CD14-positive monocyte (primary cell): ENCODE measurements at regions not wholly inside any gene's neighbourhood (a gene's known extent, or its start where the extent isn't known, plus 50 kb on each side); places are given as distances from the start of the nearest gene placed in this dataset.

Experiments
- DNase-seq, 3 donors: peaks; one replicate each; pipeline ENCODE4 v3.0.0-alpha.2; 2011 to 2022
- H2AFZ ChIP-seq: 2 replicates; pipeline ENCODE4 v1.6.0; 2012; ENCODE audit warnings: mild to moderate bottlenecking, low read depth, low read length, inconsistent platforms; ENCODE audit not compliant: insufficient read depth, poor library complexity, severe bottlenecking
- H3K27ac ChIP-seq, 2 donors: 1 replicate in 1 of 2; 2 replicates in 1 of 2; pipeline ENCODE4 v1.5.1; 2012 to 2013; ENCODE audit warnings: low read length in 2 of 2, control low read depth in 1 of 2, inconsistent platforms in 1 of 2, low read depth in 1 of 2, mild to moderate bottlenecking in 1 of 2
- H3K27me3 ChIP-seq, 2 donors: one replicate each; pipeline versions ENCODE4 v1.6.0 to v1.6.1; 2011 to 2013; ENCODE audit warnings: low read length in 2 of 2; ENCODE audit not compliant: control insufficient read depth in 2 of 2, insufficient read depth in 2 of 2
- H3K36me3 ChIP-seq, 2 donors: replicated peaks in 1 of 2; 1 replicate in 1 of 2; 2 replicates in 1 of 2; pipeline versions ENCODE4 v1.5.1 to v1.6.1; 2012 to 2013; ENCODE audit warnings: low read length in 2 of 2, control low read depth in 1 of 2, inconsistent platforms in 1 of 2, mild to moderate bottlenecking in 1 of 2; ENCODE audit not compliant: insufficient read depth in 2 of 2, control insufficient read depth in 1 of 2
- H3K4me1 ChIP-seq, 2 donors: 1 replicate in 1 of 2; 2 replicates in 1 of 2; pipeline versions ENCODE4 v1.5.1 to v1.6.1; 2012 to 2013; ENCODE audit warnings: low read length in 2 of 2, control low read depth in 1 of 2, inconsistent platforms in 1 of 2, mild to moderate bottlenecking in 1 of 2, moderate library complexity in 1 of 2; ENCODE audit not compliant: insufficient read depth in 2 of 2, control insufficient read depth in 1 of 2
- H3K4me2 ChIP-seq: replicated peaks from 2 replicates; pipeline ENCODE3; 2012; ENCODE audit warnings: low read length, moderate library complexity, mild to moderate bottlenecking; ENCODE audit not compliant: poor library complexity, severe bottlenecking; ENCODE audit errors: extremely low read depth
- H3K4me3 ChIP-seq, 3 experiments: fragments of 200-600 bp in 1 of 3; sonication (generic) in 1 of 3; replicated peaks in 1 of 3; 1 replicate in 2 of 3; 2 replicates in 1 of 3; pipeline ENCODE4 v1.5.1; 2011 to 2013; ENCODE audit warnings: low read length in 3 of 3, mild to moderate bottlenecking in 3 of 3, control low read depth in 2 of 3, low read depth in 2 of 3, inconsistent platforms in 1 of 3, moderate library complexity in 1 of 3
- H3K79me2 ChIP-seq: 2 replicates; pipeline ENCODE4 v1.6.0; 2012; ENCODE audit warnings: mild to moderate bottlenecking, control low read depth, inconsistent platforms, low read length, moderate library complexity; ENCODE audit not compliant: insufficient read depth
- H3K9ac ChIP-seq: 2 replicates; pipeline ENCODE4 v1.6.0; 2017; ENCODE audit warnings: low read length, mild to moderate bottlenecking; ENCODE audit not compliant: insufficient read depth, poor library complexity, severe bottlenecking
- H3K9me3 ChIP-seq, 2 donors: replicated peaks in 1 of 2; 1 replicate in 1 of 2; 2 replicates in 1 of 2; pipeline versions ENCODE4 v1.5.1 to v1.6.1; 2012 to 2013; ENCODE audit warnings: low read length in 2 of 2, control low read depth in 1 of 2; ENCODE audit not compliant: control insufficient read depth in 1 of 2, insufficient read depth in 1 of 2
- H4K20me1 ChIP-seq: 2 replicates; pipeline ENCODE4 v1.6.0; 2012; ENCODE audit warnings: mild to moderate bottlenecking, low read length, control low read depth, moderate library complexity; ENCODE audit not compliant: insufficient read depth
- H3K27ac Mint-ChIP-seq, 7 donors: one replicate each; pipeline ENCODE4 v1.8.0; 2020; ENCODE audit warnings: mild to moderate bottlenecking in 7 of 7, mixed read lengths in 7 of 7, moderate library complexity in 6 of 7, inconsistent platforms in 2 of 7
- H3K27me3 Mint-ChIP-seq, 3 donors: one replicate each; pipeline ENCODE4 v1.8.0; 2021 to 2022; ENCODE audit warnings: low read depth in 3 of 3, mild to moderate bottlenecking in 3 of 3, mixed read lengths in 3 of 3, moderate library complexity in 3 of 3, inconsistent platforms in 1 of 3
- H3K36me3 Mint-ChIP-seq, 2 donors: one replicate each; pipeline ENCODE4 v1.8.0; 2020; ENCODE audit warnings: mixed read lengths in 2 of 2, inconsistent platforms in 1 of 2, mild to moderate bottlenecking in 1 of 2
- H3K4me1 Mint-ChIP-seq: one replicate; pipeline ENCODE4 v1.8.0; 2020; ENCODE audit warnings: mild to moderate bottlenecking, mixed read lengths
- H3K4me3 Mint-ChIP-seq, 2 donors: one replicate each; pipeline ENCODE4 v1.8.0; 2020; ENCODE audit warnings: mild to moderate bottlenecking in 2 of 2, mixed read lengths in 2 of 2, moderate library complexity in 1 of 2
- H3K9me3 Mint-ChIP-seq, 7 donors: one replicate each; pipeline ENCODE4 v1.8.0; 2020 to 2022; ENCODE audit warnings: mixed read lengths in 7 of 7, mild to moderate bottlenecking in 6 of 7, moderate library complexity in 6 of 7, inconsistent platforms in 2 of 7
- CTCF ChIP-seq: fragments of 200-600 bp; IDR thresholded peaks from one replicate; pipeline ENCODE4 v1.8.0; 2022; ENCODE audit warnings: antibody characterized with exemption, mild to moderate bottlenecking
- WGBS: methylation state at CpG from one replicate; pipeline ENCODE4 v1.1.5; 2013; ENCODE audit warnings: missing lambda C conversion rate; ENCODE audit not compliant: insufficient coverage; 5-methylcytosine and 5-hydroxymethylcytosine counted together
- intact Hi-C, 2 donors: fragments of 100-400 bp; cut with micrococcal nuclease; formaldehyde crosslinking; loops; one replicate each; pipeline versions ENCODE4 v1.15.0 to v1.15.1; 2023

- WGBS, result 72% methylated on average over 5 of the region's 5 CpGs
- Histone ChIP-seq H3K27ac (no peak overlapping the region), H3K4me1 (no peaks in the 10 kb centered on the region), H3K4me2 (no peak overlapping the region), H3K4me3 (no peak overlapping the region), H3K36me3 (no peaks in the 10 kb centered on the region), H4K20me1 (no peaks in the 10 kb centered on the region), H2AFZ (no peak overlapping the region), H3K27me3 (no peaks in the 10 kb centered on the region), H3K9me3 (peaks cover 20 to 32% of the 10 kb centered on the region in 2 donors), H3K79me2 (no peaks in the 10 kb centered on the region), H3K9ac (no peak overlapping the region)
- intact Hi-C loops, result no loop called here
- Mint-ChIP-seq H3K4me1 (no peaks in the 10 kb centered on the region), H3K9me3 (peaks cover 6 to 23% (median 12%) of the 10 kb centered on the region in 7 donors), H3K36me3 (no peaks in the 10 kb centered on the region), H3K27me3 (no peaks in the 10 kb centered on the region), H3K27ac (no peak overlapping the region), H3K4me3 (no peak overlapping the region)
- no peak for DNase-seq
- TF ChIP-seq CTCF, result no peak
These were observed 144.4 kb downstream of the LIG4 start for GRCh38 chr13:108070925-108071324.

GRCh38 chr13:108070491-108070890, 144.8 kb downstream of the LIG4 start:
- intact Hi-C loops, result no loop called here
- Histone ChIP-seq H3K27ac (no peak overlapping the region), H3K9me3 (peaks cover 16 to 31% of the 10 kb centered on the region in 2 donors), H2AFZ (no peak overlapping the region), H3K4me3 (no peak overlapping the region), H3K27me3 (no peaks in the 10 kb centered on the region), H3K9ac (no peak overlapping the region), H3K36me3 (no peaks in the 10 kb centered on the region), H3K4me2 (no peak overlapping the region), H3K4me1 (no peaks in the 10 kb centered on the region), H3K79me2 (no peaks in the 10 kb centered on the region), H4K20me1 (no peaks in the 10 kb centered on the region)
- no peak for DNase-seq
- Mint-ChIP-seq H3K27me3 (no peaks in the 10 kb centered on the region), H3K9me3 (peaks cover 6 to 23% (median 12%) of the 10 kb centered on the region in 7 donors), H3K27ac (no peak overlapping the region), H3K4me1 (no peaks in the 10 kb centered on the region), H3K4me3 (no peak overlapping the region), H3K36me3 (no peaks in the 10 kb centered on the region)
- TF ChIP-seq CTCF, result no peak
- 90% methylated on average over 4 of the region's 4 CpGs for WGBS
